H9 (cell line): ENCODE measurements at regions not wholly inside any gene's neighbourhood (a gene's known extent, or its start where the extent isn't known, plus 50 kb on each side); places are given as distances from the start of the nearest gene placed in this dataset.
A peak's percentile ranks its signal among the peaks of the same experiment; 100 is the strongest.

Experiments
- DNase-seq: peaks from one replicate; pipeline ENCODE4 v3.0.0-alpha.2; 2017
- H2AFZ ChIP-seq: one replicate; pipeline ENCODE4 v1.6.1; 2013; ENCODE audit warnings: mild to moderate bottlenecking, low read length, control low read depth, moderate library complexity
- H2AK5ac ChIP-seq: 2 replicates; pipeline ENCODE4 v1.6.1; 2013; ENCODE audit warnings: low read length, control low read depth, mixed read lengths; ENCODE audit not compliant: insufficient read length
- H2BK120ac ChIP-seq: one replicate; pipeline ENCODE4 v1.6.1; 2013; ENCODE audit warnings: low read depth, mild to moderate bottlenecking, low read length, control low read depth, inconsistent platforms; ENCODE audit not compliant: poor library complexity, severe bottlenecking
- H2BK12ac ChIP-seq: 2 replicates; pipeline ENCODE4 v1.6.1; 2013; ENCODE audit warnings: low read length, control low read depth, mixed read lengths, low read depth; ENCODE audit not compliant: insufficient read length
- H2BK15ac ChIP-seq: 2 replicates; pipeline ENCODE4 v1.6.1; 2013; ENCODE audit warnings: low read depth, low read length, control low read depth
- H2BK20ac ChIP-seq: one replicate; pipeline ENCODE4 v1.6.1; 2013; ENCODE audit warnings: low read depth, mild to moderate bottlenecking, low read length, control low read depth, inconsistent platforms; ENCODE audit not compliant: poor library complexity, severe bottlenecking
- H2BK5ac ChIP-seq: 2 replicates; pipeline ENCODE4 v1.6.1; 2013; ENCODE audit warnings: low read length, control low read depth, mixed read lengths; ENCODE audit not compliant: insufficient read length
- H3K14ac ChIP-seq: 2 replicates; pipeline ENCODE4 v1.6.1; 2013; ENCODE audit warnings: low read length, control low read depth; ENCODE audit not compliant: insufficient read depth
- H3K18ac ChIP-seq: 2 replicates; pipeline ENCODE4 v1.6.1; 2013; ENCODE audit warnings: low read depth, mild to moderate bottlenecking, mixed read lengths, low read length, control low read depth; ENCODE audit not compliant: insufficient read length
- H3K23ac ChIP-seq: 2 replicates; pipeline ENCODE4 v1.6.1; 2013; ENCODE audit warnings: low read length, control low read depth, mixed read lengths, low read depth; ENCODE audit not compliant: insufficient read length
- H3K23me2 ChIP-seq: 2 replicates; pipeline ENCODE4 v1.6.1; 2013; ENCODE audit warnings: low read depth, mild to moderate bottlenecking, mixed read lengths, low read length, control low read depth; ENCODE audit not compliant: insufficient read length, poor library complexity, severe bottlenecking
- H3K27ac ChIP-seq: 2 replicates; pipeline ENCODE4 v1.5.1; 2013; ENCODE audit warnings: low read length, control low read depth, mixed read lengths, low read depth; ENCODE audit not compliant: insufficient read length
- H3K27me3 ChIP-seq: 2 replicates; pipeline ENCODE4 v1.6.1; 2013; ENCODE audit warnings: low read length, control low read depth, inconsistent platforms; ENCODE audit not compliant: insufficient read depth
- H3K4ac ChIP-seq: 2 replicates; pipeline ENCODE4 v1.6.1; 2013; ENCODE audit warnings: low read depth, mild to moderate bottlenecking, control low read depth, inconsistent platforms, low read length, moderate library complexity
- H3K4me1 ChIP-seq: 2 replicates; pipeline ENCODE4 v1.6.1; 2013; ENCODE audit warnings: low read length, control low read depth, inconsistent platforms; ENCODE audit not compliant: insufficient read depth
- H3K4me2 ChIP-seq: 2 replicates; pipeline ENCODE4 v1.6.1; 2013; ENCODE audit warnings: low read length, control low read depth, mixed read lengths; ENCODE audit not compliant: insufficient read length, insufficient read depth
- H3K56ac ChIP-seq: 2 replicates; pipeline ENCODE4 v1.6.1; 2013; ENCODE audit warnings: low read depth, mild to moderate bottlenecking, mixed read lengths, low read length, control low read depth; ENCODE audit not compliant: insufficient read length
- H3K79me1 ChIP-seq: 2 replicates; pipeline ENCODE4 v1.6.1; 2013; ENCODE audit warnings: low read depth, mild to moderate bottlenecking, moderate library complexity, low read length, control low read depth, inconsistent platforms; ENCODE audit not compliant: insufficient read depth, poor library complexity, severe bottlenecking
- H3K79me2 ChIP-seq: 2 replicates; pipeline ENCODE4 v1.6.1; 2013; ENCODE audit warnings: low read length, control low read depth, inconsistent platforms; ENCODE audit not compliant: insufficient read depth
- H3K9ac ChIP-seq: 2 replicates; pipeline ENCODE4 v1.6.1; 2013; ENCODE audit warnings: low read length, control low read depth, mixed read lengths; ENCODE audit not compliant: insufficient read length; ENCODE audit errors: extremely low read depth
- H3K9me3 ChIP-seq: one replicate; pipeline ENCODE4 v1.6.1; 2013; ENCODE audit warnings: low read depth, low read length, inconsistent platforms; ENCODE audit not compliant: control insufficient read depth
- H3T11ph ChIP-seq: one replicate; pipeline ENCODE4 v1.6.1; 2013; ENCODE audit warnings: mild to moderate bottlenecking, low read length, control low read depth, inconsistent platforms
- H4K20me1 ChIP-seq: one replicate; pipeline ENCODE4 v1.6.1; 2013; ENCODE audit not compliant: control insufficient read depth, insufficient read length, insufficient read depth
- H4K5ac ChIP-seq: 2 replicates; pipeline ENCODE4 v1.6.1; 2013; ENCODE audit warnings: low read depth, mild to moderate bottlenecking, mixed read lengths, low read length, control low read depth; ENCODE audit not compliant: insufficient read length
- H4K8ac ChIP-seq: replicated peaks from 2 replicates; pipeline ENCODE4 v1.6.1; 2013; ENCODE audit warnings: low read length, control low read depth, mixed read lengths, low read depth; ENCODE audit not compliant: insufficient read length
- H4K91ac ChIP-seq: 2 replicates; pipeline ENCODE4 v1.6.1; 2013; ENCODE audit warnings: low read depth, mild to moderate bottlenecking, moderate library complexity, mixed read lengths, low read length, control low read depth; ENCODE audit not compliant: insufficient read length
- H3K27ac Mint-ChIP-seq, 3 experiments: 2 replicates in 2 of 3; 3 replicates in 1 of 3; pipeline ENCODE4 v1.8.0; 2020 to 2021; ENCODE audit warnings: mixed read lengths in 3 of 3, mild to moderate bottlenecking in 1 of 3, moderate library complexity in 1 of 3
- H3K27me3 Mint-ChIP-seq: 2 replicates; pipeline ENCODE4 v1.8.0; 2021; ENCODE audit warnings: low read depth, mild to moderate bottlenecking, moderate library complexity, mixed read lengths
- H3K36me3 Mint-ChIP-seq, 3 experiments: 2 replicates in 2 of 3; 3 replicates in 1 of 3; pipeline ENCODE4 v1.8.0; 2020 to 2021; ENCODE audit warnings: low read depth in 3 of 3, mixed read lengths in 3 of 3; ENCODE audit not compliant: insufficient read depth in 1 of 3
- H3K4me1 Mint-ChIP-seq, 2 experiments: 2 replicates each; pipeline ENCODE4 v1.8.0; 2020; ENCODE audit warnings: mixed read lengths in 2 of 2
- H3K4me3 Mint-ChIP-seq, 2 experiments: 2 replicates in 1 of 2; 3 replicates in 1 of 2; pipeline ENCODE4 v1.8.0; 2020 to 2021; ENCODE audit warnings: mild to moderate bottlenecking in 2 of 2, mixed read lengths in 2 of 2, moderate library complexity in 1 of 2
- H3K9me3 Mint-ChIP-seq, 2 experiments: 2 replicates in 1 of 2; 3 replicates in 1 of 2; pipeline ENCODE4 v1.8.0; 2020; ENCODE audit warnings: mild to moderate bottlenecking in 2 of 2, mixed read lengths in 2 of 2, moderate library complexity in 1 of 2
- WGBS: extraction: QIAGEN DNeasy Blood & Tissue Kit; methylation state at CpG from one replicate; pipeline ENCODE4 v1.1.7; 2013; ENCODE audit warnings: missing lambda C conversion rate, low lambda C conversion rate, mixed read lengths; ENCODE audit not compliant: insufficient read length; ENCODE audit errors: extremely low coverage; 5-methylcytosine and 5-hydroxymethylcytosine counted together
- TF ChIP-seq, protein P1 (sequence below): fragments of 200-600 bp; sonication (generic); conservative IDR thresholded peaks from 3 replicates; pipeline ENCODE4 v1.8.0; 2021; ENCODE audit warnings: antibody characterized with exemption, mild to moderate bottlenecking

GRCh38 chr6:155955038-155955437, 499.4 kb upstream of the NOX3 start:
- H3K4me2 ChIP-seq = no peak overlapping the region
- H3K9me3 ChIP-seq = no peaks in the 10 kb centered on the region
- H2AFZ ChIP-seq = no peak overlapping the region
- H3K4ac ChIP-seq = no peak overlapping the region
- no peaks in the 10 kb centered on the region for H3K79me1 ChIP-seq
- H2BK15ac ChIP-seq = no peak overlapping the region
- no peak overlapping the region for H3K23ac ChIP-seq
- H3K4me3 Mint-ChIP-seq = peak overlapping the region in 1 of 2 experiments; percentile 57; a peak in 1 of 5 replicates
- no peak overlapping the region for H3K56ac ChIP-seq
- H3K27ac ChIP-seq = peak overlapping the region; percentile 94
- H3K27me3 ChIP-seq = no peaks in the 10 kb centered on the region
- H3K4me1 ChIP-seq = peaks cover 5% of the 10 kb centered on the region
- H3K27ac Mint-ChIP-seq = peak overlapping the region; percentile 50 to 98 (median 94)
- H2AK5ac ChIP-seq = no peak overlapping the region
- H3K23me2 ChIP-seq = no peaks in the 10 kb centered on the region
- no peak overlapping the region for H3K18ac ChIP-seq
- no peaks in the 10 kb centered on the region; a peak in 3 of 7 replicates for H3K36me3 Mint-ChIP-seq
- H2BK120ac ChIP-seq = no peak overlapping the region
- no peaks in the 10 kb centered on the region for H4K20me1 ChIP-seq
- WGBS = no CpG with 5 or more reads among the region's 6 CpGs
- H3K9me3 Mint-ChIP-seq = no peaks in the 10 kb centered on the region
- H3K14ac ChIP-seq = no peak overlapping the region
- H3K79me2 ChIP-seq = no peaks in the 10 kb centered on the region
- H3T11ph ChIP-seq = no peak overlapping the region
- no peak overlapping the region for H4K8ac ChIP-seq
- peak; percentile 78 for DNase-seq
- H4K91ac ChIP-seq = no peak overlapping the region
- H2BK20ac ChIP-seq = no peak overlapping the region
- H4K5ac ChIP-seq = no peak overlapping the region
- TF ChIP-seq, protein P1, sequence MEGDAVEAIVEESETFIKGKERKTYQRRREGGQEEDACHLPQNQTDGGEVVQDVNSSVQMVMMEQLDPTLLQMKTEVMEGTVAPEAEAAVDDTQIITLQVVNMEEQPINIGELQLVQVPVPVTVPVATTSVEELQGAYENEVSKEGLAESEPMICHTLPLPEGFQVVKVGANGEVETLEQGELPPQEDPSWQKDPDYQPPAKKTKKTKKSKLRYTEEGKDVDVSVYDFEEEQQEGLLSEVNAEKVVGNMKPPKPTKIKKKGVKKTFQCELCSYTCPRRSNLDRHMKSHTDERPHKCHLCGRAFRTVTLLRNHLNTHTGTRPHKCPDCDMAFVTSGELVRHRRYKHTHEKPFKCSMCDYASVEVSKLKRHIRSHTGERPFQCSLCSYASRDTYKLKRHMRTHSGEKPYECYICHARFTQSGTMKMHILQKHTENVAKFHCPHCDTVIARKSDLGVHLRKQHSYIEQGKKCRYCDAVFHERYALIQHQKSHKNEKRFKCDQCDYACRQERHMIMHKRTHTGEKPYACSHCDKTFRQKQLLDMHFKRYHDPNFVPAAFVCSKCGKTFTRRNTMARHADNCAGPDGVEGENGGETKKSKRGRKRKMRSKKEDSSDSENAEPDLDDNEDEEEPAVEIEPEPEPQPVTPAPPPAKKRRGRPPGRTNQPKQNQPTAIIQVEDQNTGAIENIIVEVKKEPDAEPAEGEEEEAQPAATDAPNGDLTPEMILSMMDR = no peak
- H2BK5ac ChIP-seq = no peak overlapping the region
- no peaks in the 10 kb centered on the region; the same call in 1 of the 2 replicates for H3K27me3 Mint-ChIP-seq
- no peak overlapping the region for H2BK12ac ChIP-seq
- no peak overlapping the region for H3K9ac ChIP-seq
- H3K4me1 Mint-ChIP-seq = peaks cover 38 to 41% of the 10 kb centered on the region in 2 experiments
